ENCODE measurements at regions not wholly inside any gene's neighbourhood (a gene's known extent, or its start where the extent isn't known, plus 50 kb on each side); places are given as distances from the start of the nearest gene placed in this dataset.

DNA sequence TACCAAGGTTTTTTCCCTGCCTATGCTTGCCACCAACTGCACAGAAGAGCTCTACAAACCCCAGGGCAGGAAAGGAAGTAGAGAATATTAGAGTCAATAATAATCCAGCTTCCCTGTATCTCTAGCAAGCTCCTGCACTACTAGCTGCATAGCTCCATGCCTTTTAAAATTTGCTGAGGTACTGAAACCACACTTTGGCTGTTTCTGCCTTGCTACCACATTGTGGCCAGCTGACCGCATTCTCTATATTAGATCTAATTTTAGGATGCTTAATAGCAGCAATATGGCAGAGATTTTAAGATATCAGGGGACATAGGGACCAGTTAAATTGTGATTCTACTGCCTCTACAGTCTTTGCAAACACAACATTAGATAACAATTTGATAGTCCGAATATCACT is 534.6 kb downstream of the MBD2 start:
- TF ChIP-seq, protein P1, sequence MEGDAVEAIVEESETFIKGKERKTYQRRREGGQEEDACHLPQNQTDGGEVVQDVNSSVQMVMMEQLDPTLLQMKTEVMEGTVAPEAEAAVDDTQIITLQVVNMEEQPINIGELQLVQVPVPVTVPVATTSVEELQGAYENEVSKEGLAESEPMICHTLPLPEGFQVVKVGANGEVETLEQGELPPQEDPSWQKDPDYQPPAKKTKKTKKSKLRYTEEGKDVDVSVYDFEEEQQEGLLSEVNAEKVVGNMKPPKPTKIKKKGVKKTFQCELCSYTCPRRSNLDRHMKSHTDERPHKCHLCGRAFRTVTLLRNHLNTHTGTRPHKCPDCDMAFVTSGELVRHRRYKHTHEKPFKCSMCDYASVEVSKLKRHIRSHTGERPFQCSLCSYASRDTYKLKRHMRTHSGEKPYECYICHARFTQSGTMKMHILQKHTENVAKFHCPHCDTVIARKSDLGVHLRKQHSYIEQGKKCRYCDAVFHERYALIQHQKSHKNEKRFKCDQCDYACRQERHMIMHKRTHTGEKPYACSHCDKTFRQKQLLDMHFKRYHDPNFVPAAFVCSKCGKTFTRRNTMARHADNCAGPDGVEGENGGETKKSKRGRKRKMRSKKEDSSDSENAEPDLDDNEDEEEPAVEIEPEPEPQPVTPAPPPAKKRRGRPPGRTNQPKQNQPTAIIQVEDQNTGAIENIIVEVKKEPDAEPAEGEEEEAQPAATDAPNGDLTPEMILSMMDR (IDR thresholded peaks at IDR 0.05): no peak
- TF ChIP-seq EP300 (IDR thresholded peaks at IDR 0.05) (no peak), POLR2A (IDR thresholded peaks at IDR 0.05) (no peak)
